K562 (cell line): ENCODE measurements at regions not wholly inside any gene's neighbourhood (a gene's known extent, or its start where the extent isn't known, plus 50 kb on each side); places are given as distances from the start of the nearest gene placed in this dataset.

Experiments used
- ATAC-seq: fragments of 200-7000 bp; cut with Tn5 transposase; 3 replicates; pipeline ENCODE4 v1.9.1; 2020; ENCODE audit warnings: moderate library complexity
- BruUV-seq: library from RNA; stranded (reverse); fragments of 400-500 nt; replicated peaks from 2 replicates; lab custom pipeline; 2021; lab: Mats Ljungman, UMichigan
- CTCF ChIA-PET: fragments of 300-600 bp; formaldehyde crosslinking; extraction: SDS; loops from one replicate; lab custom pipeline; 2021; ENCODE audit warnings: low intra/inter-chr PET ratio; lab: Yijun Ruan, JAX
- POLR2A ChIA-PET: fragments of 300-600, 350-650 bp; sonication (Branson Sonifier 250); formaldehyde crosslinking; extraction: SDS; loops from one replicate; lab custom pipeline; 2021; ENCODE audit warnings: antibody characterized with exemption, inconsistent platforms; lab: Yijun Ruan, JAX
- DNase-seq, 4 experiments: peaks; one replicate each; pipeline versions ENCODE4 v3.0.0 to v3.0.0-alpha.2; 2011 to 2018; ENCODE audit warnings: low spot score in 3 of 4, mixed read lengths in 3 of 4; ENCODE audit errors: extremely low read depth in 1 of 4
- FAIRE-seq: peaks from 2 replicates; lab custom pipeline; 2011; peaks lifted over from hg19 to GRCh38; lab: Jason Lieb, UNC
- H2AFZ ChIP-seq: 2 replicates; pipeline ENCODE4 v1.6.0; 2011; ENCODE audit warnings: low read depth, low read length, control low read depth, inconsistent platforms
- H3K27ac ChIP-seq: fragments of 200-600 bp; 3 replicates; pipeline ENCODE4 v1.8.0; 2011; ENCODE audit warnings: low read depth, mild to moderate bottlenecking, control low read depth, inconsistent platforms, low read length, moderate library complexity, mixed read lengths; ENCODE audit errors: extremely low read depth
- H3K27me3 ChIP-seq, 2 experiments: fragments of 300-600 bp in 1 of 2; 2 replicates in 1 of 2; 3 replicates in 1 of 2; pipeline versions ENCODE4 v1.6.0 to v1.8.0; 2011; ENCODE audit warnings: inconsistent platforms in 2 of 2, low read length in 2 of 2, mild to moderate bottlenecking in 1 of 2, mixed read lengths in 1 of 2, moderate library complexity in 1 of 2; ENCODE audit not compliant: control insufficient read depth in 2 of 2, insufficient read depth in 2 of 2
- H3K36me3 ChIP-seq: fragments of 300-600 bp; 3 replicates; pipeline ENCODE4 v1.8.0; 2011; ENCODE audit warnings: mild to moderate bottlenecking, low read length, inconsistent platforms; ENCODE audit not compliant: control insufficient read depth, insufficient read depth
- H3K4me1 ChIP-seq, 2 experiments: fragments of 200-600 bp in 1 of 2; replicated peaks in 1 of 2; 2 replicates in 1 of 2; 3 replicates in 1 of 2; pipeline versions ENCODE4 v1.5.1 to v1.8.0; 2011; ENCODE audit warnings: inconsistent platforms in 2 of 2, low read length in 2 of 2, mild to moderate bottlenecking in 1 of 2, mixed read lengths in 1 of 2, moderate library complexity in 1 of 2; ENCODE audit not compliant: control insufficient read depth in 2 of 2, insufficient read depth in 2 of 2
- H3K4me2 ChIP-seq: 2 replicates; pipeline ENCODE4 v1.6.1; 2011; ENCODE audit warnings: low read length, control low read depth, inconsistent platforms, mixed read lengths; ENCODE audit not compliant: insufficient read depth
- H3K4me3 ChIP-seq: fragments of 200-600 bp; sonication (generic), shearing (Covaris generic); 2 replicates; pipeline ENCODE4 v1.5.1; 2016; ENCODE audit warnings: control low read depth, inconsistent platforms
- H3K79me2 ChIP-seq: fragments of 200-600 bp; 3 replicates; pipeline ENCODE4 v1.8.0; 2011; ENCODE audit warnings: low read length, inconsistent platforms; ENCODE audit not compliant: control insufficient read depth, insufficient read depth
- H3K9ac ChIP-seq, 2 experiments: 2 replicates each; pipeline versions ENCODE4 v1.6.0 to v1.6.1; 2011; ENCODE audit warnings: low read depth in 2 of 2, low read length in 2 of 2, control low read depth in 1 of 2, inconsistent platforms in 1 of 2, mild to moderate bottlenecking in 1 of 2, mixed read lengths in 1 of 2; ENCODE audit not compliant: insufficient read depth in 1 of 2
- H3K9me1 ChIP-seq: one replicate; pipeline ENCODE4 v1.6.0; 2011; ENCODE audit warnings: inconsistent platforms, mild to moderate bottlenecking, low read length, moderate library complexity; ENCODE audit not compliant: control insufficient read depth, insufficient read depth
- H3K9me3 ChIP-seq: replicated peaks from 2 replicates; pipeline ENCODE4 v1.5.1; 2011; ENCODE audit warnings: low read depth, low read length, inconsistent platforms; ENCODE audit not compliant: control insufficient read depth, insufficient read depth
- H4K20me1 ChIP-seq: replicated peaks from 2 replicates; pipeline ENCODE4 v1.6.1; 2011; ENCODE audit warnings: low read length, inconsistent platforms, mixed read lengths; ENCODE audit not compliant: control insufficient read depth, insufficient read depth
- KDM1A ChIP-seq, 2 experiments: fragments of 450-650 bp; IDR thresholded peaks; 2 replicates each; pipeline ENCODE4 v1.6.1; 2016; ENCODE audit warnings: mild to moderate bottlenecking in 2 of 2
- PCBP2 ChIP-seq: fragments of 200-400 bp; formaldehyde crosslinking; IDR thresholded peaks from 2 replicates; pipeline ENCODE4 v1.6.1; 2018; ENCODE audit warnings: low read length, low read depth, mild to moderate bottlenecking, moderate library complexity; ENCODE audit not compliant: poor library complexity, severe bottlenecking
- SRSF9 ChIP-seq: fragments of 200-400 bp; formaldehyde crosslinking; IDR thresholded peaks from 2 replicates; pipeline ENCODE4 v1.6.1; 2017; ENCODE audit warnings: low read depth, low read length, borderline replicate concordance
- TAF1 ChIP-seq: IDR thresholded peaks from 2 replicates; pipeline ENCODE4 v1.6.1; 2011; ENCODE audit warnings: mild to moderate bottlenecking, low read length, moderate library complexity; ENCODE audit not compliant: insufficient read depth, control insufficient read depth, severe bottlenecking; ENCODE audit errors: extremely low read depth
- TRIM28 ChIP-seq: fragments of 450-650 bp; IDR thresholded peaks from 2 replicates; pipeline ENCODE4 v1.6.1; 2017
- ZNF140 ChIP-seq: fragments of 250-450 bp; sonication (Bioruptor Pico); IDR thresholded peaks from 2 replicates; pipeline ENCODE4 v1.8.0; 2021; ENCODE audit warnings: moderate library complexity, mild to moderate bottlenecking, inconsistent platforms
- ZNF778 ChIP-seq: fragments of 450-650 bp; formaldehyde crosslinking; IDR thresholded peaks from 2 replicates; pipeline ENCODE4 v1.4.0; 2020; ENCODE audit warnings: mild to moderate bottlenecking, moderate library complexity
- WGBS: fragments of 100-300 bp; shearing (Covaris generic); methylation state at CpG from one replicate; pipeline ENCODE4 v1.1.6; 2016; ENCODE audit warnings: low coverage, mixed read lengths; ENCODE audit not compliant: insufficient coverage; ENCODE audit errors: missing lambda C conversion rate; 5-methylcytosine and 5-hydroxymethylcytosine counted together
- in situ Hi-C: fragments of 300-500 bp; cut with MboI; formaldehyde crosslinking; loops from 4 replicates; pipeline ENCODE4 v1.15.0; 2018; ENCODE audit warnings: inconsistent platforms, mixed read lengths
- intact Hi-C: fragments of 100-400 bp; cut with micrococcal nuclease; formaldehyde crosslinking; loops from 2 replicates; pipeline ENCODE4 v1.14.2; 2022
- TF ChIP-seq, protein P1 (sequence below): fragments of 450-650 bp; IDR thresholded peaks from 2 replicates; pipeline ENCODE4 v1.6.1; 2016
- TF ChIP-seq, protein P2 (sequence below): fragments of 250-450 bp; sonication (Bioruptor Pico); IDR thresholded peaks from 2 replicates; pipeline ENCODE4 v1.4.0; 2020

DNA sequence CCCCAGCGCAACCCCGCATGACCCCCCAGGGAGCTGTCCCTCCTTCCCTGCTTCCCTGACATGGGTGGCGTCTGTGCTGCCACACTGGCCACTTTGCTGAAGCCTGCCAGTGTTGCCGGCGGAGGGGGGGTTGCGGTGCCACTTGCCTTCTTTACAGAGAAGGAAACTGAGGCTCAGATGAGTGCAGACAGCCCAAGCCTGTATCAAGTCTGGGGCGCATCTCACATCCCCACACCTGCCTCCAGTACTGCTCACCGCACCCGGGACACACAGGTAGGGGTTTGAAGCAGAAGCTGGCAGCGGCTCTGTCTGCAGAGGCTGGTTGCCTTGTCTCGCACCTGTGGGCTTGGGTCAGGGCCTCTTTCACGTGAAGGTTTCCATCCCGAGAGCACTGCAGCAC is 104.7 kb upstream of the RTL1 start (continued):
- TF ChIP-seq PCBP2 = no peak
- TF ChIP-seq, protein P1, sequence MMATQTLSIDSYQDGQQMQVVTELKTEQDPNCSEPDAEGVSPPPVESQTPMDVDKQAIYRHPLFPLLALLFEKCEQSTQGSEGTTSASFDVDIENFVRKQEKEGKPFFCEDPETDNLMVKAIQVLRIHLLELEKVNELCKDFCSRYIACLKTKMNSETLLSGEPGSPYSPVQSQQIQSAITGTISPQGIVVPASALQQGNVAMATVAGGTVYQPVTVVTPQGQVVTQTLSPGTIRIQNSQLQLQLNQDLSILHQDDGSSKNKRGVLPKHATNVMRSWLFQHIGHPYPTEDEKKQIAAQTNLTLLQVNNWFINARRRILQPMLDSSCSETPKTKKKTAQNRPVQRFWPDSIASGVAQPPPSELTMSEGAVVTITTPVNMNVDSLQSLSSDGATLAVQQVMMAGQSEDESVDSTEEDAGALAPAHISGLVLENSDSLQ = no peak
- TF ChIP-seq KDM1A (IDR thresholded peaks at IDR 0.05) = no peak

DNA sequence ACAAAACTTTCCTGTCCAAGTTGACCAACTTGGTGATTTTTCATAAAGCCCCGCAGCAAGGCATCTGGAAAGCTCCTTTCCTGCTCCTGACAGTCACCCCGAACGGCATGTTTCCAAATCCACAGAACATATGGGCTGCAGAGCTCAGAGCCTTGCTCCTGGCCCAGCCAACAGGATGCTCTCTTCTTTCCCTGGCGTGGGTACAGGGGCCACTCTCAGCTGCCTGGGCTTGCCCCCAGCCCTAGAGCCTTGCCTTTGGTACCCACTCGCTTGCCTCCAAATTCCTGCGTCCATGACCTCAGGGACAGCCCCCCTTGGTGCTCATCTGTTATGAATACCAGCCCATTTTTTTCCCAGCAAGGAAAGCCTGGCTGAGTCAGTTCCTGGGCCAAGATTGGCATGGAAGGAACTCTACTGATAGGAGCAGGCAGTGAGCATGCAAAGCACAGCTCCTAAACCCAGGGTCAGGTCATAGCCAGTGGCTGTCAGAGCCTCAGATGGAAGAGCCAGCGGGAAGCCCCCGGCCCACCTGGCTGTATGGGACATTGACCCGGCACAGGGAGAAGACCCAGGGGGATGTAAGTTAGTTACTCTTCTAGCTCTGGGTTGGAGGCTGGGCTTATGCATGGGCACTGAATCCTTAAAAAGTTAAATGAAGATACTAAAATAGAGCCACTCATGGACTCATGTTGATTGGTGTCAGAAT is 105.3 kb upstream of the RTL1 start:
- Histone ChIP-seq H4K20me1 (no peaks in the 10 kb centered on the region), H3K9me3 (no peaks in the 10 kb centered on the region), H3K4me1 (no peaks in the 10 kb centered on the region), H3K27ac (no peak overlapping the region), H3K27me3 (peaks cover 0 to 4% of the 10 kb centered on the region in 2 experiments; a peak in 2 of 5 replicates), H3K4me2 (no peak overlapping the region), H3K36me3 (no peaks in the 10 kb centered on the region), H3K4me3 (no peak overlapping the region), H3K9ac (no peak overlapping the region), H3K9me1 (no peaks in the 10 kb centered on the region), H2AFZ (no peak overlapping the region), H3K79me2 (no peaks in the 10 kb centered on the region)
- intact Hi-C loops (no loop called here), in situ Hi-C loops (no loop called here)
- no TSS peak for BruUV-seq
- FAIRE-seq = no peak
- WGBS = 2% methylated on average over 6 of the region's 9 CpGs
- ChIA-PET POLR2A (interaction anchor here (0.6 kb wide), 1 partner anchor 106 kb away, joined by 3 read pairs; no protein-coding TSS in a partner anchor), CTCF (no interaction called here)
- no peak for DNase-seq
- no peak for ATAC-seq
- TF ChIP-seq TAF1 (no peak), ZNF778 (CRISPR knock-in tag) (no peak), SRSF9 (no peak), ZNF140 (CRISPR knock-in tag) (no peak), TRIM28 (no peak), PCBP2 (no peak)
- TF ChIP-seq, protein P2, sequence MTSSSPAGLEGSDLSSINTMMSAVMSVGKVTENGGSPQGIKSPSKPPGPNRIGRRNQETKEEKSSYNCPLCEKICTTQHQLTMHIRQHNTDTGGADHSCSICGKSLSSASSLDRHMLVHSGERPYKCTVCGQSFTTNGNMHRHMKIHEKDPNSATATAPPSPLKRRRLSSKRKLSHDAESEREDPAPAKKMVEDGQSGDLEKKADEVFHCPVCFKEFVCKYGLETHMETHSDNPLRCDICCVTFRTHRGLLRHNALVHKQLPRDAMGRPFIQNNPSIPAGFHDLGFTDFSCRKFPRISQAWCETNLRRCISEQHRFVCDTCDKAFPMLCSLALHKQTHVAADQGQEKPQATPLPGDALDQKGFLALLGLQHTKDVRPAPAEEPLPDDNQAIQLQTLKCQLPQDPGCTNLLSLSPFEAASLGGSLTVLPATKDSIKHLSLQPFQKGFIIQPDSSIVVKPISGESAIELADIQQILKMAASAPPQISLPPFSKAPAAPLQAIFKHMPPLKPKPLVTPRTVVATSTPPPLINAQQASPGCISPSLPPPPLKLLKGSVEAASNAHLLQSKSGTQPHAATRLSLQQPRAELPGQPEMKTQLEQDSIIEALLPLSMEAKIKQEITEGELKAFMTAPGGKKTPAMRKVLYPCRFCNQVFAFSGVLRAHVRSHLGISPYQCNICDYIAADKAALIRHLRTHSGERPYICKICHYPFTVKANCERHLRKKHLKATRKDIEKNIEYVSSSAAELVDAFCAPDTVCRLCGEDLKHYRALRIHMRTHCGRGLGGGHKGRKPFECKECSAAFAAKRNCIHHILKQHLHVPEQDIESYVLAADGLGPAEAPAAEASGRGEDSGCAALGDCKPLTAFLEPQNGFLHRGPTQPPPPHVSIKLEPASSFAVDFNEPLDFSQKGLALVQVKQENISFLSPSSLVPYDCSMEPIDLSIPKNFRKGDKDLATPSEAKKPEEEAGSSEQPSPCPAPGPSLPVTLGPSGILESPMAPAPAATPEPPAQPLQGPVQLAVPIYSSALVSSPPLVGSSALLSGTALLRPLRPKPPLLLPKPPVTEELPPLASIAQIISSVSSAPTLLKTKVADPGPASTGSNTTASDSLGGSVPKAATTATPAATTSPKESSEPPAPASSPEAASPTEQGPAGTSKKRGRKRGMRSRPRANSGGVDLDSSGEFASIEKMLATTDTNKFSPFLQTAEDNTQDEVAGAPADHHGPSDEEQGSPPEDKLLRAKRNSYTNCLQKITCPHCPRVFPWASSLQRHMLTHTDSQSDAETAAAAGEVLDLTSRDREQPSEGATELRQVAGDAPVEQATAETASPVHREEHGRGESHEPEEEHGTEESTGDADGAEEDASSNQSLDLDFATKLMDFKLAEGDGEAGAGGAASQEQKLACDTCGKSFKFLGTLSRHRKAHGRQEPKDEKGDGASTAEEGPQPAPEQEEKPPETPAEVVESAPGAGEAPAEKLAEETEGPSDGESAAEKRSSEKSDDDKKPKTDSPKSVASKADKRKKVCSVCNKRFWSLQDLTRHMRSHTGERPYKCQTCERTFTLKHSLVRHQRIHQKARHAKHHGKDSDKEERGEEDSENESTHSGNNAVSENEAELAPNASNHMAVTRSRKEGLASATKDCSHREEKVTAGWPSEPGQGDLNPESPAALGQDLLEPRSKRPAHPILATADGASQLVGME (CRISPR knock-in tag) = no peak
